ENCODE measurements at regions not wholly inside any gene's neighbourhood (a gene's known extent, or its start where the extent isn't known, plus 50 kb on each side); places are given as distances from the start of the nearest gene placed in this dataset.

- no peaks in the 10 kb centered on the region for H3K9me3 Mint-ChIP-seq (ENCODE audit: low read depth)
- H3K36me3 Mint-ChIP-seq (ENCODE audit: low read depth) = no peaks in the 10 kb centered on the region
- no peak overlapping the region for H3K4me3 Mint-ChIP-seq
- POLR2A ChIA-PET = no interaction called here
- no peaks in the 10 kb centered on the region for H3K4me1 Mint-ChIP-seq
- DNase-seq (no peak), ATAC-seq (no peak)
- CTCF ChIA-PET = no interaction called here
- intact Hi-C loops (cut with DNase I, micrococcal nuclease) = no loop called here
- no peaks in the 10 kb centered on the region for H3K27me3 Mint-ChIP-seq
- H3K27ac Mint-ChIP-seq = no peak overlapping the region
These were observed 351.8 kb downstream of the CASP12 start for GRCh38 chr11:104546501-104546900.

- Mint-ChIP-seq H3K27me3 (no peaks in the 10 kb centered on the region), H3K36me3 (ENCODE audit: low read depth) (no peaks in the 10 kb centered on the region), H3K4me1 (no peaks in the 10 kb centered on the region), H3K9me3 (ENCODE audit: low read depth) (no peaks in the 10 kb centered on the region), H3K27ac (no peak overlapping the region), H3K4me3 (no peak overlapping the region)
- CTCF ChIA-PET = interaction anchor here (1.4 kb wide), 1 partner anchor 11 kb away, joined by 3 read pairs; no protein-coding TSS in a partner anchor
- ATAC-seq (no peak), DNase-seq (no peak)
- POLR2A ChIA-PET = no interaction called here
- intact Hi-C loops (cut with DNase I, micrococcal nuclease) = no loop called here
These were observed 356.6 kb downstream of the CASP12 start for GRCh38 chr11:104541701-104542100.

DNA sequence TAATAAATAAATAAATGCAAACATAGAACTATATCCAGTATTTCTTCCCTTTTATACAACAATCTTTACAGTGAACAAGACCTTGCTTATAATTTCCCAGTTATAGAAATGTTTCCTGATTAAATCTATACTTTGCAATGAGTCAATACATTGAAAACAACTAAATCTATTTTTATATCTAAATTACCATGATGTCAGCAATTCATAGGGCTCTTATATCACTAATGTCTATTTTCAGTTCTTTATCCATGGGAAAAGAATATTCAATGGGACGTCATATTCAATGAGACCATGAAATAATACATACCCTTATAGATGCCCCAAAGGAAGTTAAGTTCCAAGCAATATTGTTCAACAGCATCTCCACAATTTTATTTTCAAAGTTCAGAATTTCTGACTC lies 359.9 kb downstream of the CASP12 start:
- CTCF ChIA-PET = interaction anchor here (0.6 kb wide), 1 partner anchor 511 kb away, joined by 3 read pairs; no protein-coding TSS in a partner anchor
- Mint-ChIP-seq H3K9me3 (ENCODE audit: low read depth) (no peaks in the 10 kb centered on the region), H3K4me3 (no peak overlapping the region), H3K36me3 (ENCODE audit: low read depth) (no peaks in the 10 kb centered on the region), H3K4me1 (no peaks in the 10 kb centered on the region), H3K27ac (no peak overlapping the region), H3K27me3 (no peaks in the 10 kb centered on the region)
- DNase-seq = no peak
- ATAC-seq = no peak
- POLR2A ChIA-PET = no interaction called here
- intact Hi-C loops (cut with DNase I, micrococcal nuclease) = no loop called here

DNA sequence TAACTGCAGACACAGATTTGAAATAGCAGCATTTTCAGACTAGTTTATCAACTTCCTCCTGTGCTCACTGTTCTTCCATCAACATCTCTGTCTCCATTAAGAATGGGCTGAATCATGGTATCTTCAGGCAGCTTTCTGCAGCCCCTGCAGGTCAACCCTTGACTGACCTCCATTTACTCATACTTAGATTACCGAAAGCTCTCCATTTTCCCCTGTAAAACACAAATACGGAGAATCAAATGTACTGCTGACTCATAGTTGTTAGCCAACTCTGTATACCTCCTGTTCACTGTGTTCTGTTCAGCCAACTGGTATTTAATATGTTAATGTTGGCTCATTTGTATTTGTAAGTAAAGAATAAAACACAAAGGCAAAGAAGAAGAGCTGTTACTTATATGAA lies 364.0 kb downstream of the CASP12 start:
- ChIA-PET POLR2A (no interaction called here), CTCF (no interaction called here)
- no peaks in the 10 kb centered on the region for H3K4me1 Mint-ChIP-seq
- ATAC-seq (no peak), DNase-seq (no peak)
- intact Hi-C loops (cut with DNase I, micrococcal nuclease) = loop anchor here in 1 of 2 experiments (5.0 kb wide), 1 partner anchor 468 kb away; no protein-coding TSS in a partner anchor
- H3K4me3 Mint-ChIP-seq = no peak overlapping the region
- H3K9me3 Mint-ChIP-seq (ENCODE audit: low read depth) = no peaks in the 10 kb centered on the region
- H3K27me3 Mint-ChIP-seq = peaks cover 4% of the 10 kb centered on the region
- no peaks in the 10 kb centered on the region for H3K36me3 Mint-ChIP-seq (ENCODE audit: low read depth)
- H3K27ac Mint-ChIP-seq = no peak overlapping the region

- Mint-ChIP-seq H3K4me3 (no peak overlapping the region), H3K27ac (no peak overlapping the region), H3K4me1 (no peaks in the 10 kb centered on the region), H3K9me3 (ENCODE audit: low read depth) (no peaks in the 10 kb centered on the region), H3K36me3 (ENCODE audit: low read depth) (no peaks in the 10 kb centered on the region), H3K27me3 (peaks cover 4% of the 10 kb centered on the region)
- no peak for DNase-seq
- ATAC-seq = no peak
- ChIA-PET POLR2A (no interaction called here), CTCF (interaction anchor here (1.2 to 1.9 kb wide), 2 partner anchors 19 to 82 kb away, joined by 5 to 8 read pairs; no protein-coding TSS in a partner anchor)
- intact Hi-C loops (cut with DNase I, micrococcal nuclease) = loop anchor here in 1 of 2 experiments (5.0 kb wide), 1 partner anchor 470 kb away; no protein-coding TSS in a partner anchor
These were observed 366.4 kb downstream of the CASP12 start for GRCh38 chr11:104531894-104532293.

- H3K36me3 Mint-ChIP-seq (ENCODE audit: low read depth) = no peaks in the 10 kb centered on the region
- CTCF ChIA-PET = interaction anchor here (0.7 to 1.9 kb wide), 5 partner anchors 10 to 104 kb away, joined by 3 to 8 read pairs (median 3); no protein-coding TSS in a partner anchor
- POLR2A ChIA-PET = no interaction called here
- intact Hi-C loops (cut with DNase I, micrococcal nuclease) = loop anchor here in 1 of 2 experiments (5.0 kb wide), 1 partner anchor 471 kb away; no protein-coding TSS in a partner anchor
- DNase-seq (peak; percentile 12), ATAC-seq (peak; percentile 72)
- H3K4me3 Mint-ChIP-seq = no peak overlapping the region
- no peaks in the 10 kb centered on the region for H3K4me1 Mint-ChIP-seq
- no peaks in the 10 kb centered on the region for H3K9me3 Mint-ChIP-seq (ENCODE audit: low read depth)
- no peak overlapping the region for H3K27ac Mint-ChIP-seq
- H3K27me3 Mint-ChIP-seq = peaks cover 4% of the 10 kb centered on the region
These were observed 367.1 kb upstream of the PDGFD start for GRCh38 chr11:104531075-104531474.

DNA sequence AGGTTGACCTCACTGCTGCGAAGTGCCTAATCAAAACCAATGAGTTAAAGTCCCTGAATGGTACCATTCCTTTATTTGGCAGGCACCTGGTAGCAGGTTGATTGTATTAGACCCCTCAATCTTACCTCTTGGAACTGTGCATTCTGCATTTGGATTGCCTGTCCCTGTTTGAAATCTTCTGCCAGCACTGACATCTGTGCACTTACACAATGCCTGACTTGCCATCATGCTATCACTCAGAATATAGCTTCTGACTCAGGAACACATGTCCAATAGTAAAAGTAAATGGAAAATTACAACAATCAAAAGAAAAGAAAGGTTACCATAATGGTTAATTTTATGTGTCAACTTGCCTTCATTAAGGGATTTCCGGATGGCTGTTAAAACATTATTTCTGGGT lies 366.0 kb upstream of the PDGFD start:
- Mint-ChIP-seq H3K27ac (no peak overlapping the region), H3K9me3 (ENCODE audit: low read depth) (no peaks in the 10 kb centered on the region), H3K4me1 (no peaks in the 10 kb centered on the region), H3K36me3 (ENCODE audit: low read depth) (no peaks in the 10 kb centered on the region), H3K27me3 (peaks cover 4% of the 10 kb centered on the region), H3K4me3 (no peak overlapping the region)
- intact Hi-C loops (cut with DNase I, micrococcal nuclease) = loop anchor here in 1 of 2 experiments (5.0 to 10.0 kb wide), 2 partner anchors 472 to 1335 kb away; no protein-coding TSS in a partner anchor
- ATAC-seq (no peak), DNase-seq (no peak)
- POLR2A ChIA-PET = no interaction called here
- CTCF ChIA-PET = interaction anchor here (1.9 kb wide), 1 partner anchor 17 kb away, joined by 8 read pairs; no protein-coding TSS in a partner anchor

DNA sequence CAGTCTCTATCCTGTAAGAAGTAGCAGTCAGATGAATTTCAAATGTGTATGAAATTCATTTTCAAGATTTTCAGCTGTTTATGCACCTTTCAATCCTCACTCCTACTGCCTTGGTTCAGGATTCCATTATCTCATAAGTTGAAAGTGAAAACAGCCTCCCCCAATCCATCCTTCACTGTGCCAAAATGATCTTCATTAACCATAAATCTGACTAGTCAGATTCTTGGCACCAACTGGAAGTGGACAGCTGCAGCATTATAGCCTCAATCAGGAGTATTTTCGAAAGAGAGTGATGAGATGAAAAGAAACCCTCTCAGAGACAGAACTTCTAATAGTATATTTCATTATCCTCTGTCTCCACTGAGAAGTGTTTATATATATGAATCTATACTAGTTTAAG lies 365.3 kb upstream of the PDGFD start:
- no peak overlapping the region for H3K27ac Mint-ChIP-seq
- H3K4me1 Mint-ChIP-seq = no peaks in the 10 kb centered on the region
- CTCF ChIA-PET = no interaction called here

DNA sequence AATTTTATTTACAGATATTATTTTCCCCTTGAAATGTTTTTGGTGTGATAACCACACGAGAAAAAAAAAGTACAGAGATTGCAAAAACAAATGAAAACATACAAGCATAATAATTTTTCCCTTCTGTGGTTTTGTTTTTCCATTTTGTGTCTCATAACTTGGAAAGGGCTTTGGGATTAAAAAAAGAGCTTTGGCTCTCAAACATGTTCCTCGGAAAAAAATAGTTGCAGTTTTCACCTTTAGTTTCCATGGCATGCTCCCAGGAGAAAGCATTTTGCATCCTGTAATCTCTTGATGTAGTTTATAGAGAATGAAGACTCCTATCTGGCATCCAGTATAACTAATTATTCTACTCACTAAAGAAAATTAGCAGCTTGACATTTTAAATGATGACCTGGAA lies 362.1 kb upstream of the PDGFD start:
- H3K27ac Mint-ChIP-seq = no peak overlapping the region
- no peaks in the 10 kb centered on the region for H3K27me3 Mint-ChIP-seq
- no peaks in the 10 kb centered on the region for H3K36me3 Mint-ChIP-seq (ENCODE audit: low read depth)
- POLR2A ChIA-PET = no interaction called here
- ATAC-seq (no peak), DNase-seq (no peak)
- CTCF ChIA-PET = interaction anchor here (0.6 kb wide), 1 partner anchor 35 kb away, joined by 3 read pairs; no protein-coding TSS in a partner anchor
- intact Hi-C loops (cut with DNase I, micrococcal nuclease) = loop anchor here in 1 of 2 experiments (10.0 kb wide), 1 partner anchor 1339 kb away; no protein-coding TSS in a partner anchor
- H3K4me1 Mint-ChIP-seq = no peaks in the 10 kb centered on the region
- no peaks in the 10 kb centered on the region for H3K9me3 Mint-ChIP-seq (ENCODE audit: low read depth)
- no peak overlapping the region for H3K4me3 Mint-ChIP-seq

More for the DNA sequence above, 365.3 kb upstream of the PDGFD start:
- Mint-ChIP-seq H3K4me3 (no peak overlapping the region), H3K9me3 (ENCODE audit: low read depth) (no peaks in the 10 kb centered on the region), H3K36me3 (ENCODE audit: low read depth) (no peaks in the 10 kb centered on the region), H3K27me3 (peaks cover 4% of the 10 kb centered on the region)
- no peak for DNase-seq
- ATAC-seq = no peak
- intact Hi-C loops (cut with DNase I, micrococcal nuclease) = loop anchor here in 1 of 2 experiments (10.0 kb wide), 1 partner anchor 1336 kb away; no protein-coding TSS in a partner anchor
- POLR2A ChIA-PET = no interaction called here

GRCh38 chr11:104525416-104525815 lies 361.5 kb upstream of the PDGFD start:
- H3K4me1 Mint-ChIP-seq = no peaks in the 10 kb centered on the region
- intact Hi-C loops (cut with DNase I, micrococcal nuclease) = loop anchor here in 1 of 2 experiments (10.0 kb wide), 1 partner anchor 1339 kb away; no protein-coding TSS in a partner anchor
- POLR2A ChIA-PET = no interaction called here
- no peaks in the 10 kb centered on the region for H3K36me3 Mint-ChIP-seq (ENCODE audit: low read depth)
- ATAC-seq (no peak), DNase-seq (no peak)
- H3K27me3 Mint-ChIP-seq = no peaks in the 10 kb centered on the region
- CTCF ChIA-PET = no interaction called here
- H3K27ac Mint-ChIP-seq = no peak overlapping the region
- H3K4me3 Mint-ChIP-seq = no peak overlapping the region
- no peaks in the 10 kb centered on the region for H3K9me3 Mint-ChIP-seq (ENCODE audit: low read depth)

- intact Hi-C loops (cut with DNase I, micrococcal nuclease) = loop anchor here in 1 of 2 experiments (10.0 kb wide), 1 partner anchor 1341 kb away; no protein-coding TSS in a partner anchor
- H3K27ac Mint-ChIP-seq = no peak overlapping the region
- H3K9me3 Mint-ChIP-seq (ENCODE audit: low read depth) = no peaks in the 10 kb centered on the region
- POLR2A ChIA-PET = no interaction called here
- ATAC-seq (no peak), DNase-seq (no peak)
- no peaks in the 10 kb centered on the region for H3K4me1 Mint-ChIP-seq
- no peaks in the 10 kb centered on the region for H3K27me3 Mint-ChIP-seq
- no peak overlapping the region for H3K4me3 Mint-ChIP-seq
- H3K36me3 Mint-ChIP-seq (ENCODE audit: low read depth) = no peaks in the 10 kb centered on the region
- CTCF ChIA-PET = interaction anchor here (0.6 kb wide), 2 partner anchors 59 to 431 kb away, joined by 3 read pairs; no protein-coding TSS in a partner anchor
These were observed 360.3 kb upstream of the PDGFD start for GRCh38 chr11:104524254-104524653.

GRCh38 chr11:104523611-104524010 lies 359.7 kb upstream of the PDGFD start:
- Mint-ChIP-seq H3K4me1 (no peaks in the 10 kb centered on the region), H3K9me3 (ENCODE audit: low read depth) (no peaks in the 10 kb centered on the region), H3K4me3 (no peak overlapping the region), H3K27me3 (no peaks in the 10 kb centered on the region), H3K36me3 (ENCODE audit: low read depth) (no peaks in the 10 kb centered on the region), H3K27ac (no peak overlapping the region)
- CTCF ChIA-PET = interaction anchor here (0.5 kb wide), 1 partner anchor 43 kb away, joined by 5 read pairs; no protein-coding TSS in a partner anchor
- DNase-seq (no peak), ATAC-seq (no peak)
- POLR2A ChIA-PET = no interaction called here
- intact Hi-C loops (cut with DNase I, micrococcal nuclease) = loop anchor here in 1 of 2 experiments (10.0 kb wide), 1 partner anchor 1341 kb away; no protein-coding TSS in a partner anchor

Data from activated CD4-positive, alpha-beta T cell treated with anti-CD3 and anti-CD28 coated beads for 36 hours (primary cell).